ENCODE measurements at regions not wholly inside any gene's neighbourhood (a gene's known extent, or its start where the extent isn't known, plus 50 kb on each side); places are given as distances from the start of the nearest gene placed in this dataset.

DNA sequence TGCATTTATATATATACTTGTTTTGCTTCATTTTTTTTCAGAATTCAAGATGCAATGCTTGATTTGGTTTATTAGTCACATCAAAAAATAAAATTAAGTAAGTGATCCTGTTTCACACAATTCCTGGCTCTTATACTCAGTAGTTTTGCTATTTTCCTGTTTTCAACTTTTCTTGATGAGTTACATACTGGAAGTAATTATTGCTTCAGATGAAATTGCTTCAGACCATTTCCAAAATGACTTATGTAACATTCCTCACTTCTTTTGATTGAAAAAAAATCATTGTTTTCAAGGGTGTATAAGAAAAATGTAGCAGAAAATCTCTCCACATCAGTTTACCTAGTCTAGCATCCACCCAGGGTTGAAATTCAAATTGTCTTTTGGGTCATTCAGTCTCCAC lies 65.0 kb downstream of the RGS2 start:
- H3K27me3 ChIP-seq = no peaks in the 10 kb centered on the region
- ATAC-seq (ENCODE audit: low FRiP score in 2 of 2) (no peak), DNase-seq (no peak)

DNA sequence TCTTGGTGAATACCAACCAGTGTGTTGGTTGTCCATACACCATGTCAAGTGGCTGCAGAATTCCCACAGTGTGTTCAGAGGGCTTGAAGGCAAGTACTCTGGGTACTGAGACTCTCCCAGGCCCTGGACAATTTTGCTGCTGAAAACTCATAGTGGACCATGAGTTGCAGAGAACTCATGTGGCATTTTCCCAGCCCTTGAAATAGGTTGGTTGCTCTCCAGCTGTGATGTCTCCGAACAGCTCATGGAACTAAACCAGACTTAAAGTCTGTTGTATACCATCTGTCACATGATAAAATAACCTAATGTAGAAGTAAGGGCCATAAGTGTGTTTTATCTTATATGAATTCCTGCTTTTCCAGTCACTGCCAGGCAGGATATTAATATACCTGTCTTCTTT lies 67.8 kb downstream of the RGS2 start:
- H3K4me1 ChIP-seq = peaks cover 0 to 14% (median 5%) of the 10 kb centered on the region in 4 donors
- DNase-seq = no peak
- no peaks in the 10 kb centered on the region for H3K36me3 ChIP-seq
- no peak for ATAC-seq (ENCODE audit: low FRiP score in 2 of 2)
- no peak overlapping the region for H3K4me3 ChIP-seq
- no peaks in the 10 kb centered on the region for H3K9me3 ChIP-seq
- 75 to 89% methylated on average over 1 of the region's 1 CpG for WGBS, 2 donors
- H3K27ac ChIP-seq = no peak overlapping the region
- H3K27me3 ChIP-seq = no peaks in the 10 kb centered on the region
- TF ChIP-seq POLR2A (IDR thresholded peaks at IDR 0.05) (no peak), POLR2AphosphoS5 (IDR thresholded peaks at IDR 0.05) (no peak), EP300 (IDR thresholded peaks at IDR 0.05) (no peak)
- TF ChIP-seq, protein P1, sequence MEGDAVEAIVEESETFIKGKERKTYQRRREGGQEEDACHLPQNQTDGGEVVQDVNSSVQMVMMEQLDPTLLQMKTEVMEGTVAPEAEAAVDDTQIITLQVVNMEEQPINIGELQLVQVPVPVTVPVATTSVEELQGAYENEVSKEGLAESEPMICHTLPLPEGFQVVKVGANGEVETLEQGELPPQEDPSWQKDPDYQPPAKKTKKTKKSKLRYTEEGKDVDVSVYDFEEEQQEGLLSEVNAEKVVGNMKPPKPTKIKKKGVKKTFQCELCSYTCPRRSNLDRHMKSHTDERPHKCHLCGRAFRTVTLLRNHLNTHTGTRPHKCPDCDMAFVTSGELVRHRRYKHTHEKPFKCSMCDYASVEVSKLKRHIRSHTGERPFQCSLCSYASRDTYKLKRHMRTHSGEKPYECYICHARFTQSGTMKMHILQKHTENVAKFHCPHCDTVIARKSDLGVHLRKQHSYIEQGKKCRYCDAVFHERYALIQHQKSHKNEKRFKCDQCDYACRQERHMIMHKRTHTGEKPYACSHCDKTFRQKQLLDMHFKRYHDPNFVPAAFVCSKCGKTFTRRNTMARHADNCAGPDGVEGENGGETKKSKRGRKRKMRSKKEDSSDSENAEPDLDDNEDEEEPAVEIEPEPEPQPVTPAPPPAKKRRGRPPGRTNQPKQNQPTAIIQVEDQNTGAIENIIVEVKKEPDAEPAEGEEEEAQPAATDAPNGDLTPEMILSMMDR (IDR thresholded peaks at IDR 0.05) = no peak

More for the DNA sequence above, 65.0 kb downstream of the RGS2 start:
- H3K27ac ChIP-seq = no peak overlapping the region
- H3K4me1 ChIP-seq = peaks cover 0 to 9% (median 4%) of the 10 kb centered on the region in 4 donors
- TF ChIP-seq, protein P1 (IDR thresholded peaks at IDR 0.05) = no peak
- no peak for TF ChIP-seq EP300 (IDR thresholded peaks at IDR 0.05)
- no peak for TF ChIP-seq POLR2A (IDR thresholded peaks at IDR 0.05)
- no peak for TF ChIP-seq POLR2AphosphoS5 (IDR thresholded peaks at IDR 0.05)
- no peak overlapping the region for H3K4me3 ChIP-seq
- H3K36me3 ChIP-seq = no peaks in the 10 kb centered on the region
- H3K9me3 ChIP-seq = no peaks in the 10 kb centered on the region

DNA sequence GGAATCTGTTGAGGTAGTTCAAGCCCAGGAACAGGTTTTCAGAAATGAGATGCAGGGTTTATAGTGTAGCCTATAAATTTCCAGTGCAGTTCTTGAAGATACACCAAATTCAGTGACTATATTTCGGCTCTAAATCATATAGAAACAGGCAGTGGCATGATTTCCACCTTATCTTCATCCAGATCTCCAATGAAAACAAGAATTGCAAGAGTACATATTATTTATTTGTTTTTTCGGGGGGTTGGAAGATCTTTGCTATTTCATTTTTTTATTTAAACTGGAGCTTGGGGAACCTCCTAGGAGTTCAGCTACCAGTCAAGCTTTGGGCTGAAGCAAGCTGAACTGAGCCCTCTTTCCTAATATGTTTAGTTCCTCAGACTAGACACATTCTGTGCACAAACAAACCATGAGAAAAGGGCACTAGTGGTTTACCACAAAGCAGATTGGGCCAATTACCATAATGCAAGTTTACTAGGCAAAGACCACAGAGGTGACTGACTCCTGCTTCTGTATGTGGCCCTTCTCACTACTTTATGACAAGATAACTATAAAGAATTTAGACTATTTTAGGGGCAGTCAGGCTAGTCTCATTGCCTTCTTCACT lies 68.5 kb downstream of the RGS2 start:
- TF ChIP-seq POLR2A (IDR thresholded peaks at IDR 0.05) (no peak), POLR2AphosphoS5 (IDR thresholded peaks at IDR 0.05) (no peak), EP300 (IDR thresholded peaks at IDR 0.05) (no peak)
- TF ChIP-seq, protein P1 (IDR thresholded peaks at IDR 0.05) = no peak
- no peaks in the 10 kb centered on the region for H3K27me3 ChIP-seq
- peaks cover 0 to 14% (median 5%) of the 10 kb centered on the region in 4 donors for H3K4me1 ChIP-seq
- 57 to 58% methylated on average over 2 of the region's 2 CpGs for WGBS, 2 donors
- peak; percentile 53 to 57 for ATAC-seq (ENCODE audit: low FRiP score in 2 of 2)
- peak in 1 of 2 donors; percentile 35 for DNase-seq
- no peak overlapping the region for H3K4me3 ChIP-seq
- H3K27ac ChIP-seq = peak overlapping the region in 1 of 4 donors; percentile 52
- no peaks in the 10 kb centered on the region for H3K9me3 ChIP-seq
- H3K36me3 ChIP-seq = no peaks in the 10 kb centered on the region

DNA sequence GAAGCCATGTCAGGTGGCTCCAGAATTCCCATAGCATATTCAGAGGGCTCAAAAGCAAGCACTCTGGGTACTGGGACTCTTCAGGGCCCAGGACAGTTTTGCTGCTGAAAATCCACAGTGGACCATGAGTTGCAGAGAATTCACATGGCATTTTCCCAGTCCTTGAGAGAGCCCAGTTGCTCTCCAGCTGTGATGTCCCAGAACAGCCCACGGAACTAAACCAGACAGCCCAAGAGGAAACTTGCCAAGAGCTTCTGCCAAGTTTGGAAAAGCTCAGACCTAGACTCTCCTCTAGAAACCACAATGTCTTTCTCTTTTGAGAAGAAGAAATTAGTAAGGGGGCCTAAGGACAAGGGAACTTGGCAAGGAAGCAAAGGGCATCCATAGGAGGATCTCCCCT lies 69.4 kb downstream of the RGS2 start:
- TF ChIP-seq POLR2AphosphoS5 (IDR thresholded peaks at IDR 0.05) = no peak
- TF ChIP-seq, protein P1 (IDR thresholded peaks at IDR 0.05) = no peak
- no peak for TF ChIP-seq EP300 (IDR thresholded peaks at IDR 0.05)

DNA sequence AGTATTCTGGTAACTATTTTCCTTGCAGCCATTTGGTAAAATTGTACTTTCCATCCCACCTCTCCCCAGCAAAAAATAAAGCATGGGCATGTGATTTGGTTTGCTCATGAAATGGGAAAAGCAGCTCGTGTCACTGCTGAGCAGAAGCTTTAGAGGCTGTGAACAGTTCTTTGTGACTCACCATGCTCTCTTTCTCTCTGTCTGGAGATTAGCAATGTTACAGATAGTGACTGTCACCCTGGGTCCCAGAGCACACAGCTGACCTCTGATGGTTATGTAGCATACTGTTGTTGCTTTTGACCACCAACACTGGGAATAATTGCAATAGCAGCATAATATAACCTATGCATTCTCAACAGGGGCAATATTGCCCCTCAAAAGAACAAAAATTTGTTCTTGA lies 70.6 kb downstream of the RGS2 start:
- 38 to 41% methylated on average over 1 of the region's 1 CpG for WGBS, 2 donors
- Histone ChIP-seq H3K27ac (no peak overlapping the region), H3K27me3 (no peaks in the 10 kb centered on the region), H3K36me3 (no peaks in the 10 kb centered on the region), H3K4me1 (peaks cover 0 to 14% (median 4%) of the 10 kb centered on the region in 4 donors), H3K9me3 (no peaks in the 10 kb centered on the region), H3K4me3 (no peak overlapping the region)
- no peak for TF ChIP-seq POLR2A (IDR thresholded peaks at IDR 0.05)
- ATAC-seq (ENCODE audit: low FRiP score in 2 of 2) (no peak), DNase-seq (no peak)

More for the DNA sequence above, 69.4 kb downstream of the RGS2 start:
- Histone ChIP-seq H3K27ac (peak overlapping the region in 1 of 4 donors; percentile 52), H3K9me3 (no peaks in the 10 kb centered on the region), H3K27me3 (no peaks in the 10 kb centered on the region), H3K4me3 (no peak overlapping the region), H3K36me3 (no peaks in the 10 kb centered on the region), H3K4me1 (peaks cover 0 to 14% (median 5%) of the 10 kb centered on the region in 4 donors)
- DNase-seq (no peak), ATAC-seq (ENCODE audit: low FRiP score in 2 of 2) (peak; percentile 40 to 73)
- WGBS, 2 donors = 50 to 56% methylated on average over 1 of the region's 1 CpG

Measured in upper lobe of left lung (tissue), 6 donors.